ENCODE measurements at regions not wholly inside any gene's neighbourhood (a gene's known extent, or its start where the extent isn't known, plus 50 kb on each side); places are given as distances from the start of the nearest gene placed in this dataset.

- no peaks in the 10 kb centered on the region for H3K27me3 ChIP-seq (ENCODE audit: insufficient read depth, low read length)
These were observed 283.2 kb upstream of the LYPLAL1 start for GRCh38 chr1:218890451-218890850.

GRCh38 chr1:218891577-218891976 is 282.1 kb upstream of the LYPLAL1 start:
- Histone ChIP-seq H3K9me3 (ENCODE audit: low read length) (no peaks in the 10 kb centered on the region), H3K36me3 (ENCODE audit: insufficient read depth, low read length) (no peaks in the 10 kb centered on the region), H3K4me1 (ENCODE audit: insufficient read depth, low read length) (peaks cover 11% of the 10 kb centered on the region), H3K27me3 (ENCODE audit: insufficient read depth, low read length) (no peaks in the 10 kb centered on the region), H2AFZ (ENCODE audit: low read depth, low read length) (no peak overlapping the region), H3K4me3 (ENCODE audit: low read length) (no peak overlapping the region)

More at GRCh38 chr1:218890451-218890850, 283.2 kb upstream of the LYPLAL1 start:
- peaks cover 11% of the 10 kb centered on the region for H3K4me1 ChIP-seq (ENCODE audit: insufficient read depth, low read length)
- H3K36me3 ChIP-seq (ENCODE audit: insufficient read depth, low read length): no peaks in the 10 kb centered on the region
- no peak overlapping the region for H2AFZ ChIP-seq (ENCODE audit: low read depth, low read length)
- H3K9me3 ChIP-seq (ENCODE audit: low read length): no peaks in the 10 kb centered on the region
- no peak overlapping the region for H3K4me3 ChIP-seq (ENCODE audit: low read length)

- no peaks in the 10 kb centered on the region for H3K27me3 ChIP-seq (ENCODE audit: insufficient read depth, low read length)
- no peaks in the 10 kb centered on the region for H3K9me3 ChIP-seq (ENCODE audit: low read length)
- peaks cover 8% of the 10 kb centered on the region for H3K4me1 ChIP-seq (ENCODE audit: insufficient read depth, low read length)
- no peak overlapping the region for H2AFZ ChIP-seq (ENCODE audit: low read depth, low read length)
- H3K36me3 ChIP-seq (ENCODE audit: insufficient read depth, low read length): no peaks in the 10 kb centered on the region
- no peak overlapping the region for H3K4me3 ChIP-seq (ENCODE audit: low read length)
These were observed 278.6 kb upstream of the LYPLAL1 start for GRCh38 chr1:218895064-218895587.

DNA sequence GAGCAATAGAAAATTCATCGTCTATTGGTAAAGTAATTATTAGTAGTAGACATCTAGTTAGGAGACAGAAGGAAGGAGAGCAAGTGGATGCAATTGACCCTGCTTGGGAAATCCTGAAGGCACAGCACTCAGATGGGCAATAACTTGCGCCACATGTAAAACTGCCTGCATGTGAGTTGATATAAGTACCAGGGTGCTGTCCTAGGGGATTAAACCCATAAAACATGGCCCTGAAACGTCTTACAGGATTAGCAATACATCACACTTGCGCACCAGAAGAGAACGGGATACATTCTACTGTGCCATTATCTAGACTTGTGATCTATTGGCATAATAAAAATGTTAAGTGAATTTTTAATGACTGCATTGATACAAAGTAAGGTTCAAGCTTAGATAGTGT is 277.5 kb upstream of the LYPLAL1 start:
- Histone ChIP-seq H3K27me3 (ENCODE audit: insufficient read depth, low read length) (no peaks in the 10 kb centered on the region), H3K4me1 (ENCODE audit: insufficient read depth, low read length) (no peaks in the 10 kb centered on the region), H2AFZ (ENCODE audit: low read depth, low read length) (no peak overlapping the region), H3K36me3 (ENCODE audit: insufficient read depth, low read length) (no peaks in the 10 kb centered on the region), H3K9me3 (ENCODE audit: low read length) (no peaks in the 10 kb centered on the region), H3K4me3 (ENCODE audit: low read length) (no peak overlapping the region)

DNA sequence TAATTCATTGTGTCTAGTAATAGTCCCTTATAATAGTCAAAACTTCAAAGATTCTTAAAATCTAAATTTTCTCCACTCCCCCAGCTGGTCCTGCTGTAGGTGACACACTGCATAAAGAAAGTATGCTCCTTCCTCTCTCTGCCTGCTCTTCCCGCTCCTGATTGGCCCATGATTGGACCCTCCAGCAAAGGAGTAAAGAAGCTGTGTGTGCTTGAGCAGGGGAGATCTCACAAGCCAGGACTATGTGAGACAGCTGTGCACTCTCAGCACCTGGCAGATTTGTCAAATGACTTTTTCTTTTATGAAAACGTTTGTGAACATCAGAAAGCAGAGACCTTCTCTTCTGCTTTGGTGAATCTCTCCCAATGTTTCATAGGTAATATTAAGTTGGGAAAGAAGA is 274.8 kb upstream of the LYPLAL1 start:
- no peaks in the 10 kb centered on the region for H3K9me3 ChIP-seq (ENCODE audit: low read length)
- H3K4me1 ChIP-seq (ENCODE audit: insufficient read depth, low read length): no peaks in the 10 kb centered on the region
- H2AFZ ChIP-seq (ENCODE audit: low read depth, low read length): no peak overlapping the region
- no peaks in the 10 kb centered on the region for H3K27me3 ChIP-seq (ENCODE audit: insufficient read depth, low read length)
- H3K36me3 ChIP-seq (ENCODE audit: insufficient read depth, low read length): no peaks in the 10 kb centered on the region
- no peak overlapping the region for H3K4me3 ChIP-seq (ENCODE audit: low read length)

GRCh38 chr1:218900615-218901014 is 273.1 kb upstream of the LYPLAL1 start:
- Histone ChIP-seq H3K27me3 (ENCODE audit: insufficient read depth, low read length) (no peaks in the 10 kb centered on the region), H3K4me1 (ENCODE audit: insufficient read depth, low read length) (no peaks in the 10 kb centered on the region), H3K9me3 (ENCODE audit: low read length) (no peaks in the 10 kb centered on the region), H3K4me3 (ENCODE audit: low read length) (no peak overlapping the region), H3K36me3 (ENCODE audit: insufficient read depth, low read length) (no peaks in the 10 kb centered on the region), H2AFZ (ENCODE audit: low read depth, low read length) (no peak overlapping the region)

- no peaks in the 10 kb centered on the region for H3K27me3 ChIP-seq (ENCODE audit: insufficient read depth, low read length)
- H3K36me3 ChIP-seq (ENCODE audit: insufficient read depth, low read length): no peaks in the 10 kb centered on the region
- no peaks in the 10 kb centered on the region for H3K4me1 ChIP-seq (ENCODE audit: insufficient read depth, low read length)
- H2AFZ ChIP-seq (ENCODE audit: low read depth, low read length): no peak overlapping the region
- H3K9me3 ChIP-seq (ENCODE audit: low read length): no peaks in the 10 kb centered on the region
- H3K4me3 ChIP-seq (ENCODE audit: low read length): no peak overlapping the region
These were observed 269.3 kb upstream of the LYPLAL1 start for GRCh38 chr1:218904416-218904815.

- H3K9me3 ChIP-seq (ENCODE audit: low read length): no peaks in the 10 kb centered on the region
These were observed 257.0 kb upstream of the LYPLAL1 start for GRCh38 chr1:218916720-218917119.

DNA sequence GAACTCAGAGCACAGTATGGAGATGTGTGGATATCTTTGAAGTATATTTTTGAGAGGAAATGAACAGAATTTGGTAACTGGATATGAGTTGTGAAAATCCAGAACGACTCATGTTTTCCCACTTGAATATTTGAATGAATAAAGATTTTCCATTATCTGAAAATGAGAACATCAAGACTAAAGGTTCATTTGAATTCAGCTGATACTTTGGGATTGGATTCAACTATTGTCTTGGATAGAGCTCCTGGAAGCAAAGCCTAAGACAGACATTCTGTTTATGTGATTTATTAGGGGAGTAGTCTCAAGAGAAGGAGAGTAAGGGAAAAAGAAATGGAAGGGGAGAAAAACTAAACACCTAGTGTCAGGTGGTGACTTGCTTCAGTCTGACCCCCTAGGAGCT is 256.0 kb upstream of the LYPLAL1 start:
- Histone ChIP-seq H3K4me1 (ENCODE audit: insufficient read depth, low read length) (no peaks in the 10 kb centered on the region), H3K9me3 (ENCODE audit: low read length) (no peaks in the 10 kb centered on the region), H3K36me3 (ENCODE audit: insufficient read depth, low read length) (no peaks in the 10 kb centered on the region), H3K4me3 (ENCODE audit: low read length) (no peak overlapping the region), H3K27me3 (ENCODE audit: insufficient read depth, low read length) (no peaks in the 10 kb centered on the region), H2AFZ (ENCODE audit: low read depth, low read length) (no peak overlapping the region)

More at GRCh38 chr1:218916720-218917119, 257.0 kb upstream of the LYPLAL1 start:
- no peaks in the 10 kb centered on the region for H3K27me3 ChIP-seq (ENCODE audit: insufficient read depth, low read length)
- no peaks in the 10 kb centered on the region for H3K4me1 ChIP-seq (ENCODE audit: insufficient read depth, low read length)
- H3K36me3 ChIP-seq (ENCODE audit: insufficient read depth, low read length): no peaks in the 10 kb centered on the region
- H2AFZ ChIP-seq (ENCODE audit: low read depth, low read length): no peak overlapping the region
- H3K4me3 ChIP-seq (ENCODE audit: low read length): no peak overlapping the region

DNA sequence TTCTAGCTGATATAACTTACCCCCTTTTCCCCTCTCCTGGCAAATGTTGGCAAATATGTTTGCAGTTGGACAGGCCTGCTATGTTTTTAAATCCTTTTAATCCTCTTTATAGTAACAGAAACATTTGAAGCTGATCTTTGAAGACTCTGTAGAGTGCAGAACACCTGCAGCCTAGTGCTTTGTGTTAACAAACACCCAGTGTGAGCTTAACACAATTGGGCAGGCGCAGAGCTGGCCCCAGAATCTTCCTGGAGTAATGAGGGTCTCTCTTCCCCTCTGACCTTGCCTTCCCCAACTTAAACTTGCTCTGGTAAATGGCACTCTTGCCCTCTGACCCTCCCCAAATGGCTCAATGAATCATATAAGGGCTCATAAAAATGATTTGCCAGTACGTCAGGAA is 247.9 kb upstream of the LYPLAL1 start:
- H2AFZ ChIP-seq (ENCODE audit: low read depth, low read length): no peak overlapping the region
- no peaks in the 10 kb centered on the region for H3K27me3 ChIP-seq (ENCODE audit: insufficient read depth, low read length)
- H3K9me3 ChIP-seq (ENCODE audit: low read length): no peaks in the 10 kb centered on the region
- H3K4me3 ChIP-seq (ENCODE audit: low read length): no peak overlapping the region
- H3K36me3 ChIP-seq (ENCODE audit: insufficient read depth, low read length): no peaks in the 10 kb centered on the region
- H3K4me1 ChIP-seq (ENCODE audit: insufficient read depth, low read length): peaks cover 11% of the 10 kb centered on the region

DNA sequence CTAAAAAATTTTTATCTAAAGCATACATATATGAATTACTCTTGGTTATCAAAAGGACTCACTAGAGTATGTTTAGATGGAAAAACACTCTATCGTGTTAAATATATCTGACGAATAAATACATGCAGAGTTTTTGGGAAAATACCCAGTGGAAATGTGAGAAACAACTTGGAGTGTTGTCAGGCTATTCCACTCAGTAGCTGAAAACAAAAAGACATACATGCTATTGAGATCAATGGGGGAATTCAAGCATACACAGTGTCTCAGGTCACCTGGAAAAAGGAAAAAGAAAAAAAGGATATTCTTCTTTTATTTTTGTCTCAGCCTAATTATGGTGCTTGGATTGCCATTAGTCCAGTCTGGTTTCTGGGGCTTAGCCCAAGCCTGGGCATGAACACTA is 247.0 kb upstream of the LYPLAL1 start:
- H3K4me3 ChIP-seq (ENCODE audit: low read length): no peak overlapping the region
- H3K9me3 ChIP-seq (ENCODE audit: low read length): no peaks in the 10 kb centered on the region
- H2AFZ ChIP-seq (ENCODE audit: low read depth, low read length): no peak overlapping the region
- H3K4me1 ChIP-seq (ENCODE audit: insufficient read depth, low read length): peaks cover 11% of the 10 kb centered on the region
- no peaks in the 10 kb centered on the region for H3K27me3 ChIP-seq (ENCODE audit: insufficient read depth, low read length)
- no peaks in the 10 kb centered on the region for H3K36me3 ChIP-seq (ENCODE audit: insufficient read depth, low read length)

DNA sequence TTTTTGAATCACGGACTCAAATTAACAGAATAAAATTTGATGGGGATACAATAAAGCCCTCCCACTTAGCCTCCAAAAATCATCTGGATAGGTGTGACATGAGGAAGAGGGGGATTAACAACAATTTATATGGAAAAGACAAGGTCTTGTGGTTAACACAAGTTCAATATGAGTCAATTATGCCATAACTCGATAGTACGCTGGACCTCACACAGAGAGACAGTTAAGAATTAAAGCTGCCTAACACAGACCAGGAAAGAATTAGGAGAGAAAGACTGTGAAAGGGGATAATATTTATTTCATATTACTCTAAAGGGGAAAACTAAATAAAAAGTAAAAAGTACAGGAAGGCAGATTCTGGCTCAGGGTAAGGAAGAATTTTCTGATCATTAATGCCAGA is 243.7 kb upstream of the LYPLAL1 start:
- H3K4me1 ChIP-seq (ENCODE audit: insufficient read depth, low read length): peaks cover 11% of the 10 kb centered on the region
- no peaks in the 10 kb centered on the region for H3K36me3 ChIP-seq (ENCODE audit: insufficient read depth, low read length)
- H2AFZ ChIP-seq (ENCODE audit: low read depth, low read length): no peak overlapping the region
- no peak overlapping the region for H3K4me3 ChIP-seq (ENCODE audit: low read length)
- H3K9me3 ChIP-seq (ENCODE audit: low read length): no peaks in the 10 kb centered on the region
- H3K27me3 ChIP-seq (ENCODE audit: insufficient read depth, low read length): no peaks in the 10 kb centered on the region

- H3K27me3 ChIP-seq (ENCODE audit: insufficient read depth, low read length): no peaks in the 10 kb centered on the region
- H3K36me3 ChIP-seq (ENCODE audit: insufficient read depth, low read length): no peaks in the 10 kb centered on the region
- H3K9me3 ChIP-seq (ENCODE audit: low read length): no peaks in the 10 kb centered on the region
- no peak overlapping the region for H3K4me3 ChIP-seq (ENCODE audit: low read length)
- no peak overlapping the region for H2AFZ ChIP-seq (ENCODE audit: low read depth, low read length)
- H3K4me1 ChIP-seq (ENCODE audit: insufficient read depth, low read length): peaks cover 9% of the 10 kb centered on the region
These were observed 243.0 kb upstream of the LYPLAL1 start for GRCh38 chr1:218930472-218931241.

DNA sequence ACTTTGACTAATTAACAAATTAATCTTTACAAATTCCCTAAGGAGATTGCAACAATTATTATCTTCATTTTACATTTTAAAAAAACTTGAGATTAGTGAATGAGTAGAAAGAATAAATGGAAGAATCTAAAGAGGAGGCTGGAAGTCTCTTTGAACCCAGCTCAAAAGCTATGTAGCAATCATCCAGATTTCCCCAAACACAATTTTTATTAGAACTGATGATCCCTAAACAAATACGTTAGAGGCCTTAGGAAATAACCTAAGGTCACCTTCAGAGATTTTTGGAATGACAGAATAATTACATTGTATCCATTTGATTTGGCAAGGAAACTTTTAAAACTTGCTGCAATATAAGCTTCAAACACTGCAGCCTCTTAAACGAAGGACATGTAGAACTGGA is 242.4 kb upstream of the LYPLAL1 start:
- H3K4me3 ChIP-seq (ENCODE audit: low read length): no peak overlapping the region
- no peaks in the 10 kb centered on the region for H3K36me3 ChIP-seq (ENCODE audit: insufficient read depth, low read length)
- peaks cover 3% of the 10 kb centered on the region for H3K4me1 ChIP-seq (ENCODE audit: insufficient read depth, low read length)
- H2AFZ ChIP-seq (ENCODE audit: low read depth, low read length): no peak overlapping the region
- no peaks in the 10 kb centered on the region for H3K27me3 ChIP-seq (ENCODE audit: insufficient read depth, low read length)
- H3K9me3 ChIP-seq (ENCODE audit: low read length): no peaks in the 10 kb centered on the region

Measured in neuron (in vitro differentiated cells).